Psoas muscle (tissue), 7 donors: ENCODE measurements at regions not wholly inside any gene's neighbourhood (a gene's known extent, or its start where the extent isn't known, plus 50 kb on each side); places are given as distances from the start of the nearest gene placed in this dataset.

Experiments
- ATAC-seq, 4 donors: fragments of 200-7000 bp; cut with Tn5 transposase; one replicate each; pipeline ENCODE4 v1.9.1; 2020; ENCODE audit warnings: moderate library complexity in 3 of 4, mild to moderate bottlenecking in 2 of 4
- DNase-seq, 2 donors: peaks; one replicate each; pipeline ENCODE4 v3.0.0-alpha.2; 2020
- H3K27ac ChIP-seq: fragments of 200-600 bp; one replicate; pipeline ENCODE4 v1.8.0; 2022
- H3K27me3 ChIP-seq, 3 donors: fragments of 200-600 bp in 1 of 3; one replicate each; pipeline versions ENCODE4 v1.6.1 to v1.8.0; 2013 to 2022; ENCODE audit warnings: low read length in 2 of 3, mild to moderate bottlenecking in 2 of 3, moderate library complexity in 1 of 3; ENCODE audit not compliant: insufficient read depth in 3 of 3
- H3K36me3 ChIP-seq, 2 donors: fragments of 200-600 bp in 1 of 2; one replicate each; pipeline versions ENCODE4 v1.6.1 to v1.8.0; 2013 to 2022; ENCODE audit warnings: low read depth in 1 of 2, mild to moderate bottlenecking in 1 of 2, moderate library complexity in 1 of 2; ENCODE audit not compliant: insufficient read depth in 1 of 2
- H3K4me1 ChIP-seq: fragments of 200-600 bp; one replicate; pipeline ENCODE4 v1.8.0; 2022
- H3K4me3 ChIP-seq: fragments of 200-600 bp; one replicate; pipeline ENCODE4 v1.8.0; 2022; ENCODE audit warnings: mild to moderate bottlenecking
- H3K9me3 ChIP-seq: fragments of 200-600 bp; one replicate; pipeline ENCODE4 v1.8.0; 2022
- CTCF ChIP-seq: fragments of 200-600 bp; IDR thresholded peaks from one replicate; pipeline ENCODE4 v1.8.0; 2022; ENCODE audit warnings: antibody characterized with exemption
- WGBS, 3 donors: extraction: QIAGEN DNeasy Blood & Tissue Kit; methylation state at CpG; one replicate each; pipeline versions ENCODE4 v1.1.6 to v1.1.7; 2013; 5-methylcytosine and 5-hydroxymethylcytosine counted together
- intact Hi-C, 2 donors: fragments of 100-400 bp; cut with DNase I; formaldehyde crosslinking; loops; one replicate each; pipeline versions ENCODE4 v1.11.0 to v1.14.2; 2022
- donor health status: healthy with polysubstance abuse.
- donor health status: DM: no; HTN: no; CAD: no; lungs with moderate emphysema.
- donor health status: Bipolar disorder and iron deficiency.
- donor health status: healthy.
- donor health status: DM: yes; HTN: yes; CAD: no.
- donor health status: DM: no; HTN: no; CAD: no.
- donor health status: DM: yes; HTN: yes; CAD: no.

- no peak overlapping the region for H3K27ac ChIP-seq
- no peaks in the 10 kb centered on the region for H3K9me3 ChIP-seq
- intact Hi-C loops, result no loop called here
- H3K4me3 ChIP-seq, result no peak overlapping the region
- 67 to 76% (median 74%) methylated on average over 11 to 13 of the region's 13 CpGs for WGBS, 3 donors
- no peaks in the 10 kb centered on the region for H3K4me1 ChIP-seq
- ATAC-seq, result peak in 1 of 4 donors; percentile 8
- TF ChIP-seq CTCF, result no peak
- DNase-seq, result peak in 1 of 2 donors; percentile 38
- H3K36me3 ChIP-seq, result no peaks in the 10 kb centered on the region
- H3K27me3 ChIP-seq, result peaks cover 0 to 40% (median 14%) of the 10 kb centered on the region in 3 donors
Observed at GRCh38 chr4:3642806-3643517, 110.7 kb upstream of the LRPAP1 start.

DNA sequence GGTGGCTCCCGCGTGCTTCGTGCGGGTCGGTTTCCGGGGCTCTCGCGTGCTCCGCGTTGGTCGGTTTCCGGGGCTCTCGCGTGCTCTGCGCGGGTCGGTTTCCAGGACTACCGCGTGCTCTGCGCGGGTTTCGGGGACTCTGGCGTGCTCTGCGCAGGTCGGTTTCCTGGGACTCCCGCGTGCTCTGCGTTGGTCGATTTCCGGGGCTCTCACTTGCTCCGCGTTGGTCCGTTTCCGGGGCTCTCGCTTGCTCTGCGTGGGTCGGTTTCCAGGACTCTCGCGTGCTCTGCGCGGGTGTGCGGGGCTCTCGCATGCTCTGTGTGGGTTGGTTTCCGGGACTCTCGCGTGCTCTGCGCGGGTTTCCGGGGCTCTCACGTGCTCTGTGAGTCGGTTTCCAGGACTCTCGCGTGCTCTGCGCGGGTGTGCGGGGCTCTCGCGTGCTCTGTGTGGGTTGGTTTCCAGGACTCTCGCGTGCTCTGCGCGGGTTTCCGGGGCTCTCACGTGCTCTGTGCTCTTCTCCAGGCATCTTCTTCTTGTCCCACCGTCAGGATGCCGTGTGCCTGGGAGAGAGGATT is 109.9 kb upstream of the LRPAP1 start:
- intact Hi-C loops, result no loop called here
- WGBS, 3 donors, result 95 to 96% (median 95%) methylated on average over 66 of the region's 66 CpGs
- H3K4me1 ChIP-seq, result no peaks in the 10 kb centered on the region
- no peak overlapping the region for H3K27ac ChIP-seq
- DNase-seq, result peak in 1 of 2 donors; percentile 32
- no peaks in the 10 kb centered on the region for H3K9me3 ChIP-seq
- ATAC-seq, result no peak
- no peak for TF ChIP-seq CTCF
- no peak overlapping the region for H3K4me3 ChIP-seq
- peaks cover 0 to 40% (median 14%) of the 10 kb centered on the region in 3 donors for H3K27me3 ChIP-seq
- no peaks in the 10 kb centered on the region for H3K36me3 ChIP-seq

GRCh38 chr4:3641501-3641900 is 109.3 kb upstream of the LRPAP1 start:
- H3K4me3 ChIP-seq, result no peak overlapping the region
- 86 to 93% (median 89%) methylated on average over 12 of the region's 12 CpGs for WGBS, 3 donors
- intact Hi-C loops, result no loop called here
- no peak overlapping the region for H3K27ac ChIP-seq
- no peaks in the 10 kb centered on the region for H3K9me3 ChIP-seq
- H3K4me1 ChIP-seq, result no peaks in the 10 kb centered on the region
- TF ChIP-seq CTCF, result no peak
- H3K27me3 ChIP-seq, result peaks cover 0 to 43% (median 14%) of the 10 kb centered on the region in 3 donors
- ATAC-seq (no peak), DNase-seq (peak in 1 of 2 donors; percentile 7)
- no peaks in the 10 kb centered on the region for H3K36me3 ChIP-seq

- no peak overlapping the region for H3K27ac ChIP-seq
- no peak overlapping the region for H3K4me3 ChIP-seq
- H3K9me3 ChIP-seq, result no peaks in the 10 kb centered on the region
- intact Hi-C loops, result no loop called here
- H3K27me3 ChIP-seq, result peaks cover 0 to 37% (median 7%) of the 10 kb centered on the region in 3 donors
- no peaks in the 10 kb centered on the region for H3K4me1 ChIP-seq
- DNase-seq, result peak in 1 of 2 donors; percentile 32
- TF ChIP-seq CTCF, result no peak
- 36 to 53% (median 49%) methylated on average over 13 to 15 of the region's 15 CpGs for WGBS, 3 donors
- ATAC-seq, result no peak
- no peaks in the 10 kb centered on the region for H3K36me3 ChIP-seq
Observed at GRCh38 chr4:3640587-3640962, 108.4 kb upstream of the LRPAP1 start.
